ENCODE measurements at regions not wholly inside any gene's neighbourhood (a gene's known extent, or its start where the extent isn't known, plus 50 kb on each side); places are given as distances from the start of the nearest gene placed in this dataset.

- DNase-seq = no peak
Observed at GRCh38 chr2:60603533-60604190, 50.2 kb upstream of the BCL11A start.

GRCh38 chr2:60604486-60605064, 51.1 kb upstream of the BCL11A start:
- DNase-seq = no peak

GRCh38 chr2:60605866-60606265, 52.4 kb upstream of the BCL11A start:
- DNase-seq = no peak

GRCh38 chr2:60608679-60609078, 55.2 kb upstream of the BCL11A start:
- no peak for DNase-seq

GRCh38 chr2:60612033-60612432, 58.6 kb upstream of the BCL11A start:
- no peak for DNase-seq

GRCh38 chr2:60614319-60614718, 60.9 kb upstream of the BCL11A start:
- DNase-seq = no peak

GRCh38 chr2:60621688-60622429, 68.4 kb upstream of the BCL11A start:
- peak in 1 of 3 experiments; percentile 31 for DNase-seq

- DNase-seq = no peak
Observed at GRCh38 chr2:60623040-60623439, 69.6 kb upstream of the BCL11A start.

- DNase-seq = no peak
Observed at GRCh38 chr2:60627412-60627811, 74.0 kb upstream of the BCL11A start.

GRCh38 chr2:60628026-60628425, 74.6 kb upstream of the BCL11A start:
- no peak for DNase-seq

- no peak for DNase-seq
Observed at GRCh38 chr2:60628615-60629304, 75.3 kb upstream of the BCL11A start.

- DNase-seq = no peak
Observed at GRCh38 chr2:60629305-60629662, 75.8 kb upstream of the BCL11A start.

GRCh38 chr2:60629801-60630385, 76.4 kb upstream of the BCL11A start:
- no peak for DNase-seq

- DNase-seq = peak; percentile 84 to 99 (median 92)
Observed at GRCh38 chr2:60633615-60634014, 80.2 kb upstream of the BCL11A start.

- peak in 1 of 3 experiments; percentile 58 for DNase-seq
Observed at GRCh38 chr2:60634438-60634837, 81.0 kb upstream of the BCL11A start.

GRCh38 chr2:60641811-60642788, 88.6 kb upstream of the BCL11A start:
- peak in 2 of 3 experiments; percentile 63 to 66 for DNase-seq

- DNase-seq = no peak
Observed at GRCh38 chr2:60643747-60644146, 90.3 kb upstream of the BCL11A start.

- DNase-seq = no peak
Observed at GRCh38 chr2:60644951-60645350, 91.5 kb upstream of the BCL11A start.

- no peak for DNase-seq
Observed at GRCh38 chr2:60648191-60648590, 94.7 kb upstream of the BCL11A start.

GRCh38 chr2:60649721-60650120, 96.3 kb upstream of the BCL11A start:
- DNase-seq = no peak

GRCh38 chr2:60652832-60653340, 99.4 kb upstream of the BCL11A start:
- DNase-seq = no peak

- no peak for DNase-seq
Observed at GRCh38 chr2:60657673-60658072, 98.4 kb upstream of the PAPOLG start.
